HG03097 (cell line): ENCODE measurements at regions not wholly inside any gene's neighbourhood (a gene's known extent, or its start where the extent isn't known, plus 50 kb on each side); places are given as distances from the start of the nearest gene placed in this dataset.
A peak's percentile ranks its signal among the peaks of the same experiment; 100 is the strongest.
"Not testable (repeated sequence)": the region's sequence is repeated elsewhere in the genome, so short reads cannot be mapped to it uniquely, and the experiment has no call there.

Experiments
- ATAC-seq: cut with Tn5 transposase; IDR thresholded peaks from one replicate; pipeline ENCODE4 v1.9.1; 2021; ENCODE audit not compliant: unreplicated experiment, low FRiP score

GRCh38 chr2:61679096-61679495 is 140.9 kb upstream of the XPO1 start:
- ATAC-seq, result no peak

- ATAC-seq, result no peak
Measured at GRCh38 chr2:61677942-61678341, 139.8 kb upstream of the XPO1 start.

GRCh38 chr2:61677306-61677705 is 139.2 kb upstream of the XPO1 start:
- no peak for ATAC-seq

GRCh38 chr2:61675204-61675603 is 137.0 kb upstream of the XPO1 start:
- ATAC-seq, result no peak

- no peak for ATAC-seq
Measured at GRCh38 chr2:61671561-61672315, 133.6 kb upstream of the XPO1 start.

- peak; percentile 84 for ATAC-seq
Measured at GRCh38 chr2:61670591-61671501, 132.7 kb upstream of the XPO1 start.

- ATAC-seq, result no peak
Measured at GRCh38 chr2:61664190-61664589, 126.0 kb upstream of the XPO1 start.

- ATAC-seq, result no peak
Measured at GRCh38 chr2:61662990-61663389, 124.8 kb upstream of the XPO1 start.

GRCh38 chr2:61660511-61661388 is 122.6 kb upstream of the XPO1 start:
- ATAC-seq, result no peak

- ATAC-seq, result no peak
Measured at GRCh38 chr2:61658841-61659780, 121.0 kb upstream of the XPO1 start.

- not testable (repeated sequence) for ATAC-seq
Measured at GRCh38 chr2:61649946-61650345, 111.8 kb upstream of the XPO1 start.

- no peak for ATAC-seq
Measured at GRCh38 chr2:61649021-61649420, 110.9 kb upstream of the XPO1 start.

GRCh38 chr2:61647044-61647443 is 108.9 kb upstream of the XPO1 start:
- no peak for ATAC-seq

GRCh38 chr2:61645911-61646310 is 107.8 kb upstream of the XPO1 start:
- no peak for ATAC-seq

GRCh38 chr2:61643153-61643552 is 105.0 kb upstream of the XPO1 start:
- not testable (repeated sequence) for ATAC-seq

- no peak for ATAC-seq
Measured at GRCh38 chr2:61640406-61640805, 102.2 kb upstream of the XPO1 start.

GRCh38 chr2:61639721-61640120 is 101.6 kb upstream of the XPO1 start:
- ATAC-seq, result no peak

GRCh38 chr2:61636686-61637085 is 98.5 kb upstream of the XPO1 start:
- no peak for ATAC-seq

- ATAC-seq, result no peak
Measured at GRCh38 chr2:61634512-61634911, 96.4 kb upstream of the XPO1 start.

- ATAC-seq, result no peak
Measured at GRCh38 chr2:61633250-61633649, 95.1 kb upstream of the XPO1 start.
